ENCODE measurements at regions not wholly inside any gene's neighbourhood (a gene's known extent, or its start where the extent isn't known, plus 50 kb on each side); places are given as distances from the start of the nearest gene placed in this dataset.
A peak's percentile ranks its signal among the peaks of the same experiment; 100 is the strongest.

DNA sequence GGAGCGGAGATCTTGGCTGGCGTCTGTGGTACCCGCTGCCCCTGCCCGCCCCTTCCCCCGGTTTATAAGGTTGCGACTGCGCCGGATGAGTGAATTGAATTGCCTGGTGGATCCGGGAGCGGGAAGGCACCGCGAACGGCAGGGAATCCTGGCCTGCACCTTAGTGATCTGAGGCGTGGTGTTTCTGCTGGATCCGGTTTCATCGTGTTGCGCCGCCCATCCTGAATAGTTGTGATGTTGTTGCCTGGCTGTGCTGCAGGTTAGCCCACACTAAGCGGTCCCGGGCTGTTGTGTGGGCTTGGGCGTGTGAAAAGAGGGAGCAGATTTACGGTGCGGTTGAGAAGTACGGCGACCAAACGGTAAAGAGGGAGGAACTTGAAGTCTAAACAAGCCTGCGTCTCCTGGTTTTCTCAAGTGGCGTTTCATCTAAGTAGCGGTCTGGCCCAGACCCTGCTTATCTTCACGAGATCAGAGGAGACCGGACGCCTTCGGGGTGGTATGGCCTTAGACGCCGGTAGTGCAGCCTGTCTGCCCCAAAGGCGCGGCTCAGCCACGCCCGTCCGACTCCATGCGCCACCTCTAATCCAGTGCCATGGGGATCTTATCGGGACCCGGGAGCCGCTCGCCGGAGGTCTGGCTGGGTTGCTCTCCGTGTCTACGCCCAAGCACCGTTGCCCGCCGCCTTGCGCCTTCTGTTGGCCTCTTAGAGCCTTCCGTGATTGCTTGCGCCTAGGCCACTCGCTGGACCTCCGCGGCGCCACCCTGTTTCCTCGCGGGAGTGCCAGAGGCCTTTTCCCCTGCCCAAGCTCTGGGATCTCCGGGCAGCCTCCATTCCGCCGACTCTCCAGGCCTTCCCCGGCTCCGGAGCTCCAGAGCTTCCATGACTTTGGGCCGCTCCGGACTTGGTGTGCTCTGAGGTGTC lies 87.5 kb upstream of the RHOU start:
- peaks cover 0 to 37% (median 15%) of the 10 kb centered on the region in 4 donors for H3K27me3 ChIP-seq
- 2% methylated on average over 25 to 57 of the region's 67 CpGs for WGBS, 2 donors

GRCh38 chr1:228648647-228649383 lies 86.5 kb upstream of the RHOU start:
- Histone ChIP-seq H3K27ac (no peak overlapping the region), H3K27me3 (peaks cover 0 to 37% (median 15%) of the 10 kb centered on the region in 4 donors), H3K4me3 (peak overlapping the region in 2 of 4 donors; percentile 38 to 53), H3K36me3 (no peaks in the 10 kb centered on the region), H3K9me3 (no peaks in the 10 kb centered on the region), H3K4me1 (peaks cover 18 to 26% (median 20%) of the 10 kb centered on the region in 4 donors)
- ATAC-seq (ENCODE audit: low FRiP score in 2 of 2) (no peak), DNase-seq (no peak)
- no peak for TF ChIP-seq EP300 (IDR thresholded peaks at IDR 0.05)
- no peak for TF ChIP-seq POLR2AphosphoS5 (IDR thresholded peaks at IDR 0.05)
- TF ChIP-seq, protein P1, sequence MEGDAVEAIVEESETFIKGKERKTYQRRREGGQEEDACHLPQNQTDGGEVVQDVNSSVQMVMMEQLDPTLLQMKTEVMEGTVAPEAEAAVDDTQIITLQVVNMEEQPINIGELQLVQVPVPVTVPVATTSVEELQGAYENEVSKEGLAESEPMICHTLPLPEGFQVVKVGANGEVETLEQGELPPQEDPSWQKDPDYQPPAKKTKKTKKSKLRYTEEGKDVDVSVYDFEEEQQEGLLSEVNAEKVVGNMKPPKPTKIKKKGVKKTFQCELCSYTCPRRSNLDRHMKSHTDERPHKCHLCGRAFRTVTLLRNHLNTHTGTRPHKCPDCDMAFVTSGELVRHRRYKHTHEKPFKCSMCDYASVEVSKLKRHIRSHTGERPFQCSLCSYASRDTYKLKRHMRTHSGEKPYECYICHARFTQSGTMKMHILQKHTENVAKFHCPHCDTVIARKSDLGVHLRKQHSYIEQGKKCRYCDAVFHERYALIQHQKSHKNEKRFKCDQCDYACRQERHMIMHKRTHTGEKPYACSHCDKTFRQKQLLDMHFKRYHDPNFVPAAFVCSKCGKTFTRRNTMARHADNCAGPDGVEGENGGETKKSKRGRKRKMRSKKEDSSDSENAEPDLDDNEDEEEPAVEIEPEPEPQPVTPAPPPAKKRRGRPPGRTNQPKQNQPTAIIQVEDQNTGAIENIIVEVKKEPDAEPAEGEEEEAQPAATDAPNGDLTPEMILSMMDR (IDR thresholded peaks at IDR 0.05): no peak
- TF ChIP-seq POLR2A (IDR thresholded peaks at IDR 0.05): no peak
- 45 to 64% methylated on average over 15 to 16 of the region's 16 CpGs for WGBS, 2 donors

More for the DNA sequence above, 87.5 kb upstream of the RHOU start:
- no peaks in the 10 kb centered on the region for H3K9me3 ChIP-seq
- H3K4me1 ChIP-seq: peaks cover 18 to 26% (median 20%) of the 10 kb centered on the region in 4 donors
- ATAC-seq (ENCODE audit: low FRiP score in 2 of 2) (peak; percentile 49 to 71), DNase-seq (peak; percentile 38 to 83)
- H3K36me3 ChIP-seq: no peaks in the 10 kb centered on the region
- TF ChIP-seq POLR2AphosphoS5 (IDR thresholded peaks at IDR 0.05) (no peak), EP300 (IDR thresholded peaks at IDR 0.05) (no peak), POLR2A (IDR thresholded peaks at IDR 0.05) (no peak)
- TF ChIP-seq, protein P1 (IDR thresholded peaks at IDR 0.05): no peak
- H3K27ac ChIP-seq: no peak overlapping the region
- peak overlapping the region; percentile 32 to 53 (median 36) for H3K4me3 ChIP-seq

DNA sequence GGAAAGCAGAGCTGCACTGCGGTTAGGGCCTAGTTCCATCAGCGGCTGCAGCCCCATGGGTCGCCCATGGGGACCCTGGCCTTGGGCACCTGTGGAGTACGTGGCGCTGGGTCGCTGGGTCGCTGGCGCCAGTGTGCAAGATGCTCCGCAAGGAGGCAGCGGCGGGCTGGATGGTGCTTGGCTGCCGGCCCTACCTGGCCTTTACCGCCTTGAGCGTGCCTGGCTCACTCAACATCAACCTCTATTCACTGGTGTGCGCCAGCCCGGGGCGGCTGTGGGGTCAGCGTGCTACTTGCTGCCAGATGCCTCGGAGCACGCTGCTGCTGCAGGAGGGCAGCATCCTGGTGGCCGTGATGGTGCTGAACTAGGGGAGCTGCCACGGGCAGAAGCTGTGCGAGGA lies 85.1 kb upstream of the RHOU start:
- H3K4me3 ChIP-seq: no peak overlapping the region

GRCh38 chr1:228650946-228651345 lies 84.3 kb upstream of the RHOU start:
- ATAC-seq (ENCODE audit: low FRiP score in 2 of 2): peak in 1 of 2 donors; percentile 18
- Histone ChIP-seq H3K4me3 (no peak overlapping the region), H3K4me1 (peaks cover 18 to 26% (median 20%) of the 10 kb centered on the region in 4 donors), H3K36me3 (no peaks in the 10 kb centered on the region), H3K27me3 (peaks cover 0 to 37% (median 15%) of the 10 kb centered on the region in 4 donors), H3K9me3 (no peaks in the 10 kb centered on the region), H3K27ac (no peak overlapping the region)
- 83 to 100% methylated on average over 1 of the region's 1 CpG for WGBS, 2 donors
- DNase-seq: no peak
- no peak for TF ChIP-seq POLR2AphosphoS5 (IDR thresholded peaks at IDR 0.05)
- TF ChIP-seq, protein P1 (IDR thresholded peaks at IDR 0.05): no peak
- no peak for TF ChIP-seq POLR2A (IDR thresholded peaks at IDR 0.05)
- TF ChIP-seq EP300 (IDR thresholded peaks at IDR 0.05): no peak

More for the DNA sequence above, 85.1 kb upstream of the RHOU start:
- DNase-seq (peak in 1 of 2 donors; percentile 79), ATAC-seq (ENCODE audit: low FRiP score in 2 of 2) (no peak)
- Histone ChIP-seq H3K4me1 (peaks cover 18 to 26% (median 20%) of the 10 kb centered on the region in 4 donors), H3K27me3 (peaks cover 0 to 37% (median 15%) of the 10 kb centered on the region in 4 donors), H3K36me3 (no peaks in the 10 kb centered on the region), H3K9me3 (no peaks in the 10 kb centered on the region), H3K27ac (no peak overlapping the region)
- WGBS, 2 donors: 23 to 31% methylated on average over 5 to 23 of the region's 23 CpGs
- TF ChIP-seq POLR2AphosphoS5 (IDR thresholded peaks at IDR 0.05) (no peak), EP300 (IDR thresholded peaks at IDR 0.05) (no peak), POLR2A (IDR thresholded peaks at IDR 0.05) (no peak)
- TF ChIP-seq, protein P1 (IDR thresholded peaks at IDR 0.05): no peak
